ENCODE measurements at regions not wholly inside any gene's neighbourhood (a gene's known extent, or its start where the extent isn't known, plus 50 kb on each side); places are given as distances from the start of the nearest gene placed in this dataset.

GRCh38 chr2:228575897-228576296 lies 394.4 kb upstream of the SPHKAP start:
- TF ChIP-seq, protein P1, sequence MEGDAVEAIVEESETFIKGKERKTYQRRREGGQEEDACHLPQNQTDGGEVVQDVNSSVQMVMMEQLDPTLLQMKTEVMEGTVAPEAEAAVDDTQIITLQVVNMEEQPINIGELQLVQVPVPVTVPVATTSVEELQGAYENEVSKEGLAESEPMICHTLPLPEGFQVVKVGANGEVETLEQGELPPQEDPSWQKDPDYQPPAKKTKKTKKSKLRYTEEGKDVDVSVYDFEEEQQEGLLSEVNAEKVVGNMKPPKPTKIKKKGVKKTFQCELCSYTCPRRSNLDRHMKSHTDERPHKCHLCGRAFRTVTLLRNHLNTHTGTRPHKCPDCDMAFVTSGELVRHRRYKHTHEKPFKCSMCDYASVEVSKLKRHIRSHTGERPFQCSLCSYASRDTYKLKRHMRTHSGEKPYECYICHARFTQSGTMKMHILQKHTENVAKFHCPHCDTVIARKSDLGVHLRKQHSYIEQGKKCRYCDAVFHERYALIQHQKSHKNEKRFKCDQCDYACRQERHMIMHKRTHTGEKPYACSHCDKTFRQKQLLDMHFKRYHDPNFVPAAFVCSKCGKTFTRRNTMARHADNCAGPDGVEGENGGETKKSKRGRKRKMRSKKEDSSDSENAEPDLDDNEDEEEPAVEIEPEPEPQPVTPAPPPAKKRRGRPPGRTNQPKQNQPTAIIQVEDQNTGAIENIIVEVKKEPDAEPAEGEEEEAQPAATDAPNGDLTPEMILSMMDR (IDR thresholded peaks at IDR 0.05) = no peak
- TF ChIP-seq POLR2A (IDR thresholded peaks at IDR 0.05) = no peak

All from right lobe of liver (tissue), 4 donors.